ENCODE measurements at regions not wholly inside any gene's neighbourhood (a gene's known extent, or its start where the extent isn't known, plus 50 kb on each side); places are given as distances from the start of the nearest gene placed in this dataset.

- no peak for TF ChIP-seq CTCF (IDR thresholded peaks at IDR 0.05 in 4 of 5, conservative IDR thresholded peaks at IDR 0.05 in 1 of 5)
- no peak for TF ChIP-seq POLR2A (IDR thresholded peaks at IDR 0.05)
Observed at GRCh38 chr11:97667057-97667456, 1277.2 kb downstream of the JRKL start.

Data from gastrocnemius medialis (tissue), 4 donors.